GM12874 (cell line): ENCODE measurements at regions not wholly inside any gene's neighbourhood (a gene's known extent, or its start where the extent isn't known, plus 50 kb on each side); places are given as distances from the start of the nearest gene placed in this dataset.

ENCODE experiments used
- TF ChIP-seq, protein P1 (sequence below): IDR thresholded peaks from 2 replicates; pipeline ENCODE4 v1.5.1; 2011; ENCODE audit warnings: low read depth, mild to moderate bottlenecking, control low read depth, low read length, moderate library complexity; ENCODE audit not compliant: insufficient read depth

DNA sequence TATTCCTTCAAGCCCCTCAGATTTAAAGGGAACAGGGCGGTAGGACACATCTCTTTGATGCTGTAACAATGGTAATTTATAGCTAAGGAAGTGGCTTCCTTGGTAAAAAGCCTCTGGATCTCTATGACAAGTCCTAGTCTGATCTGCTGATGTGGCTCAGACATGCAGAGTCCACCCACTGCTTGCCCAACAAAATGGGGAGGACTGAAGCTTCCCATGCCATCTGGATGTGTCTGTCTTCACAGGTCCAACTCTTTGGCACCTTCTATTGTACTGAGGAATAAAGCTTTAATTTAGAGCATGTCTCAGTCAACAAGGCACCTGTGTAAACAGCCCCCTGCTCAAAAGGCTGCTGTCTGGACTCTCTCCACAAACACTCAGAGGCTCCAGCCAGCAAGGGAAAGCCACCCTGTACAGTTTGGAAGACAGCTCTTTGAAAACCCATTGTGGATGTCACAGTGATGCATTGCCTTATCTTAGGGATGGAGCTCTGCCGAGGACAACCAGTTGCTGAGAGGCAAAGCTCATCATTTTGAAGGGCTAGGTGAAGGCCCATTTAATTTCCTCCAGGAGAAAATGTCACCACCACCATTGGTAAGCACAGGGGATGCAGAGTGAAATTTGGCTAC lies 348.6 kb upstream of the GRM7 start:
- TF ChIP-seq, protein P1, sequence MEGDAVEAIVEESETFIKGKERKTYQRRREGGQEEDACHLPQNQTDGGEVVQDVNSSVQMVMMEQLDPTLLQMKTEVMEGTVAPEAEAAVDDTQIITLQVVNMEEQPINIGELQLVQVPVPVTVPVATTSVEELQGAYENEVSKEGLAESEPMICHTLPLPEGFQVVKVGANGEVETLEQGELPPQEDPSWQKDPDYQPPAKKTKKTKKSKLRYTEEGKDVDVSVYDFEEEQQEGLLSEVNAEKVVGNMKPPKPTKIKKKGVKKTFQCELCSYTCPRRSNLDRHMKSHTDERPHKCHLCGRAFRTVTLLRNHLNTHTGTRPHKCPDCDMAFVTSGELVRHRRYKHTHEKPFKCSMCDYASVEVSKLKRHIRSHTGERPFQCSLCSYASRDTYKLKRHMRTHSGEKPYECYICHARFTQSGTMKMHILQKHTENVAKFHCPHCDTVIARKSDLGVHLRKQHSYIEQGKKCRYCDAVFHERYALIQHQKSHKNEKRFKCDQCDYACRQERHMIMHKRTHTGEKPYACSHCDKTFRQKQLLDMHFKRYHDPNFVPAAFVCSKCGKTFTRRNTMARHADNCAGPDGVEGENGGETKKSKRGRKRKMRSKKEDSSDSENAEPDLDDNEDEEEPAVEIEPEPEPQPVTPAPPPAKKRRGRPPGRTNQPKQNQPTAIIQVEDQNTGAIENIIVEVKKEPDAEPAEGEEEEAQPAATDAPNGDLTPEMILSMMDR, result no peak

DNA sequence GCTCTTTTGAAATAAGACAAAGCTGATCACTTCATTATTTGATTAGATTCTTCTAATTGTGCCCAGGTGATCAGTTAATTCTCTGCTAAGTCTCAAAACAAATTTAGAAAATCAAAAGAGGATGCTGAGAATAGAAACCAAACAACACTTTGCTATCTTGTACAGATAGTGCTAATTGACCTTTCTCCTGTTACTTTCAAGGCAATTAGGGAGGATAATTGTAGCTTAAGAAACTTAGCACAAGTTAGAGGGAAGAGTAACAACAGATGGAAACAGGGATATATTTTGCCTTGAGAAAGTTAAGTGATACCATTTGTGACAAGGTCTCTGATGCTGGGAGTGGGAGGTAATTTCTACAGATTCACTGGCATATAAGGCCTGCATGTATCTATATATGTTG lies 344.8 kb upstream of the GRM7 start:
- TF ChIP-seq, protein P1, result no peak

DNA sequence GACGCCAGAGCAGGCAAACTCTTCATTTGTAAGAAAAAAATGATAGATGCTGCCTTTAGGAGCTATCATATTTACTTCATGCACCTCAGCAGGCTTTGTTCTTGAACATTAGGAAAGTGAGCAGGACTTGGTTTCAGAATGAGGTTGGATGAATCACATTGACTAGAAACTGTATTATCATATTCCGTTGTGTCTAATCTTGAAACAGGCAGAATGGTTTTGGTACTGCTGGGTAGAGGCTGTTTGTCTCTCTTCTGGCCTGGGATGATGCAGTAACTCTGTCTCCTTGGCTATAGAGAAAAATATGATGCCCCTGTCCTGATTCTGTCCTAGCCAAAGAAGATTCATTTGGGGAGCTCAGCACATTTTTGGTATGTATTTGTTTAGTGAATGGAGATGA lies 344.2 kb upstream of the GRM7 start:
- TF ChIP-seq, protein P1, result no peak

DNA sequence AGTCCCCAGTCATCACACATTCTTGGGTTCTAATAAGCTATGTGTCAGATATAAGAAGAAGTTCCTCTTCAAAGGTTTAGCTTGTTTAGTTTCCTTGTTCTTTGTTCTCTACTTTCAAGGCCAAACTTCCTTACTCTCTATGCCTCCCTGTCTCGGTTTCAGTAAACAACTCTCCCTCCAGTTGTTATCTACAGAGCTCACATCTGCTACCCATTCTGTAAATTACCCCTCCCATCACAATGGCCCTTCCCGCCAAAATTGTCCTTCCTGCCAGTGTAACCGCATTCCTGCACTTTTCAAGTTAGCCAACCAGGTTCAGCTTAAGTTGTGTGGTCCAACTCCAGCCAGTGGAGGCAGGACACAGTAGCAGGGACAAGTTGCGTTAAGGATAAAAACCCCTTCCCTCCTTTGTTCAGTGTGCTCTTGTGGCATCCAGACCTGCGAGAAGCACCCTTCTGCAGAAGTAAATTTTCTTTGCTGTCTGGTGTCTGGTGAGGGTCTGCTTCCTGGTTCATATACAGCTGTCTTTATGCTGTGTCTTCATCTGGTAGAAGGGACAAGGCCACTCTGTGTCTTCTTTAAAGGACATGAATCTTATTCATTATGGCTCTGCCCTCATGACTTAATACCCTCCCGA lies 342.1 kb upstream of the GRM7 start:
- TF ChIP-seq, protein P1, result no peak

DNA sequence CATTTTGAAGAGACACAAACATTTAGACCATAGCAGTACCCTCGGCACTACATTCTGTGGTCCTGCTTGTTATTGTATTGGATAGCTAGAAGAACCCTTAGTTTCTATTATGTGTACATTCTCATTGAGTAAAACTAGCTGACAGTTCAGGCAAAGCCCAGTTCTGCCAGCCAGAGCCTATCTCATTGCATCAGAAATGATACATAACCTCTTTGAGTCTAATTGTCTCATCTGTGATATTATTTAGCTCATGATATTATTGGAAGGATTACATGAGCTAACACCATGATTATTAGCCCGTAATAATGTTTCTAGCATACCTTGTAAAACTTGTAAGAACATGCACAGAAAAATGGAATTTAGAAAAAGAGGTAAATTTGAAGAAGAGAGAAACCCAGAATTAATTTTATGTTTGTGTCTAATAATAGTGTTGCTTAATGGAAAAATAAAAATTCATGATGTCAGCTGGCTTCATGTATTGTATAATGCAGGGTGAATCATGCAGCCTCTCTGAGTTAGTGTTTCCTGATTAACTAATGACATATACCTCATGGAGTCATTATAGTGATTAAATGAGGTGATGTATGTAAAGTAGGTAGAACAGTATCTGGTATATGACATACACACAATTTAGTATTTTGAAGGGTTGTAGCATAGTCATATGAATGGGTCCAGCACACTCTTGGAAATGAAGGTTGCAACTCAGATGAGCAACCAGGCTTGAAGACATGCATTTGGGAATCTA lies 339.4 kb upstream of the GRM7 start:
- TF ChIP-seq, protein P1, result no peak

DNA sequence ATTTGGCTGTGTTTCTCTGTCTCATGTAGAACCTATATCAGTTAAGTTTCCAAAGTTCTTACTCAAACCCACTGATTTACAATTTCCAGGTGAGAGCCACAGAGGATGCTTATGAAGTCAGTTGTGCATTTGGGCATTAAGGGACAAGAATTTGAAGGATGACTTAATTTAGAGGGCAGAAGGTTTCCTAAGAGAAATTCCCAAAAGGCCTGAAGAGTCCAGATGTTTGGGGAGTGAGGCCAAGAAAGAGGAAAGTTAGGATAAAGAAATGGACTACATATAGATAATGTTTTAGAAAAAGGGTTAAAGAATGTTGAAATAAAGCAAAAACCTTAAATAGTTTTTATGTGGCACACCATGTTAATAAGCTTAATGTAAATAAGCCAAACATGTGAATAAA lies 338.7 kb upstream of the GRM7 start:
- TF ChIP-seq, protein P1, result no peak

DNA sequence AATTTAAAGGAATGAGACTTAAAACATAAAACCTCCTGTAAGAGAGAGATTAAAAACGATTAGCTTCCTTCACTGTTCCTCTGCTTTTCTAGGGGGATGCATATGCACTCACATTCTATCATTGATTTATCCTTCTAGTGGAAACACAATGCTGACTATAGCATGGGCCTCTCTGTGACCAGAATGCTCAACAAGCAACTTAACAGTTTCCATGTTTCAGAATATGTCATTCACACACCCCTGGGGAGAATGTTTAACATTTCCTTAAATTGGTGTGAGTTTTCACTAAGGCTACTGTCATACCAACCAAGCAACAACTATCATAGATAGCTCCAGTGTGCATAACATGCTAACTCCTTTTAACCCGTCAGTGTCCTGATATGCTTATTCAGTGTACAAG lies 337.9 kb upstream of the GRM7 start:
- TF ChIP-seq, protein P1, result no peak
